ENCODE measurements at regions not wholly inside any gene's neighbourhood (a gene's known extent, or its start where the extent isn't known, plus 50 kb on each side); places are given as distances from the start of the nearest gene placed in this dataset.

DNA sequence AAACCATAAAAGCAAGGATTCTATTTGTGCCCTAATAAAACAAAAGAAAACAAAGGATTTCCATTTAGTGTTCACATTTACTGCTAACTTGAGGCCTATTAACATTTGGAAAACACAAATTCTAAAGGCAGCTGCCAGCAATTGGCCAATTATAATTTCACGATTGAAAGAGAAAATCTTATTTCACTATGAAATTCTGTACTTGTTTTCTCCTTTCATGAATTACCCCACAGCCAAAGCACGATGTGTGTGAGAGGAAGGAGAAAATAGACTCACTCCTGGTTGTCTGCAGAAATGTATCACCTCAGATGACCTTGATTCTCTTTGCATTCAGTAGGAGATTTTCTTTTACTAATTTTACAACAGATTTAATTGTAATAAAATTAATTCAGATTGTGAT lies 242.8 kb upstream of the GBE1 start:
- TF ChIP-seq, protein P1, sequence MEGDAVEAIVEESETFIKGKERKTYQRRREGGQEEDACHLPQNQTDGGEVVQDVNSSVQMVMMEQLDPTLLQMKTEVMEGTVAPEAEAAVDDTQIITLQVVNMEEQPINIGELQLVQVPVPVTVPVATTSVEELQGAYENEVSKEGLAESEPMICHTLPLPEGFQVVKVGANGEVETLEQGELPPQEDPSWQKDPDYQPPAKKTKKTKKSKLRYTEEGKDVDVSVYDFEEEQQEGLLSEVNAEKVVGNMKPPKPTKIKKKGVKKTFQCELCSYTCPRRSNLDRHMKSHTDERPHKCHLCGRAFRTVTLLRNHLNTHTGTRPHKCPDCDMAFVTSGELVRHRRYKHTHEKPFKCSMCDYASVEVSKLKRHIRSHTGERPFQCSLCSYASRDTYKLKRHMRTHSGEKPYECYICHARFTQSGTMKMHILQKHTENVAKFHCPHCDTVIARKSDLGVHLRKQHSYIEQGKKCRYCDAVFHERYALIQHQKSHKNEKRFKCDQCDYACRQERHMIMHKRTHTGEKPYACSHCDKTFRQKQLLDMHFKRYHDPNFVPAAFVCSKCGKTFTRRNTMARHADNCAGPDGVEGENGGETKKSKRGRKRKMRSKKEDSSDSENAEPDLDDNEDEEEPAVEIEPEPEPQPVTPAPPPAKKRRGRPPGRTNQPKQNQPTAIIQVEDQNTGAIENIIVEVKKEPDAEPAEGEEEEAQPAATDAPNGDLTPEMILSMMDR (IDR thresholded peaks at IDR 0.05): no peak
- no peak for TF ChIP-seq POLR2A (IDR thresholded peaks at IDR 0.05)

Measured in testis (tissue), 2 donors.